GM23338 (cell line): ENCODE measurements at regions not wholly inside any gene's neighbourhood (a gene's known extent, or its start where the extent isn't known, plus 50 kb on each side); places are given as distances from the start of the nearest gene placed in this dataset.

Source experiments
- ATAC-seq: fragments of 200-7000 bp; cut with Tn5 transposase; 3 replicates; pipeline ENCODE4 v1.9.1; 2020
- DNase-seq: peaks from one replicate; pipeline ENCODE4 v3.0.0-alpha.2; 2015; ENCODE audit warnings: low spot score
- H2AFZ ChIP-seq: fragments of 200-600 bp; sonication (generic); 2 replicates; pipeline ENCODE4 v1.8.0; 2016; ENCODE audit warnings: antibody characterized with exemption, mild to moderate bottlenecking, moderate library complexity
- H3F3A ChIP-seq: fragments of 200-600 bp; sonication (generic); replicated peaks from 2 replicates; pipeline ENCODE4 v1.8.0; 2017; ENCODE audit warnings: antibody characterized with exemption, mixed run types, low read depth
- H3K27ac ChIP-seq: fragments of 200-600 bp; sonication (generic); 2 replicates; pipeline ENCODE4 v1.6.1; 2016; ENCODE audit warnings: low read depth
- H3K27me3 ChIP-seq: fragments of 200-600 bp; sonication (generic); 2 replicates; pipeline ENCODE4 v1.8.0; 2016; ENCODE audit warnings: mild to moderate bottlenecking, mixed run types, moderate library complexity; ENCODE audit not compliant: insufficient read depth
- H3K36me3 ChIP-seq: fragments of 200-600 bp; sonication (generic); 2 replicates; pipeline ENCODE4 v1.8.0; 2016; ENCODE audit warnings: mild to moderate bottlenecking; ENCODE audit not compliant: insufficient read depth
- H3K4me1 ChIP-seq: fragments of 200-600 bp; sonication (generic); 2 replicates; pipeline ENCODE4 v1.8.0; 2016; ENCODE audit warnings: mild to moderate bottlenecking, moderate library complexity; ENCODE audit not compliant: insufficient read depth
- H3K4me2 ChIP-seq: fragments of 200-600 bp; sonication (generic); 2 replicates; pipeline ENCODE4 v1.7.1; 2017; ENCODE audit warnings: mixed run types
- H3K4me3 ChIP-seq: fragments of 200-600 bp; sonication (generic); 2 replicates; pipeline ENCODE4 v1.6.1; 2016; ENCODE audit warnings: mixed run types
- H3K79me2 ChIP-seq: fragments of 200-600 bp; sonication (generic); replicated peaks from 2 replicates; pipeline ENCODE4 v1.8.0; 2017; ENCODE audit warnings: mild to moderate bottlenecking; ENCODE audit not compliant: insufficient read depth
- H3K9me2 ChIP-seq: fragments of 200-600 bp; sonication (generic); 2 replicates; pipeline ENCODE4 v1.8.0; 2017; ENCODE audit not compliant: insufficient read depth
- H4K20me1 ChIP-seq: fragments of 200-600 bp; sonication (generic); replicated peaks from 2 replicates; pipeline ENCODE4 v1.8.0; 2017; ENCODE audit warnings: mild to moderate bottlenecking; ENCODE audit not compliant: insufficient read depth
- H3K27ac Mint-ChIP-seq: 2 replicates; pipeline ENCODE4 v1.8.0; 2020; ENCODE audit warnings: inconsistent platforms, mild to moderate bottlenecking, moderate library complexity, mixed read lengths
- H3K27me3 Mint-ChIP-seq: 3 replicates; pipeline ENCODE4 v1.8.0; 2022; ENCODE audit warnings: low read depth, mild to moderate bottlenecking, moderate library complexity, mixed read lengths, inconsistent platforms; ENCODE audit not compliant: insufficient read depth, poor library complexity
- H3K36me3 Mint-ChIP-seq: 3 replicates; pipeline ENCODE4 v1.8.0; 2021; ENCODE audit warnings: low read depth, mild to moderate bottlenecking, inconsistent platforms, moderate library complexity, mixed read lengths
- H3K4me1 Mint-ChIP-seq: 3 replicates; pipeline ENCODE4 v1.8.0; 2020; ENCODE audit warnings: mild to moderate bottlenecking, inconsistent platforms, mixed read lengths
- H3K4me3 Mint-ChIP-seq: 3 replicates; pipeline ENCODE4 v1.8.0; 2021; ENCODE audit warnings: moderate library complexity, mild to moderate bottlenecking, inconsistent platforms, mixed read lengths
- H3K9me3 Mint-ChIP-seq: 3 replicates; pipeline ENCODE4 v1.8.0; 2020; ENCODE audit warnings: moderate library complexity, mild to moderate bottlenecking, inconsistent platforms, mixed read lengths
- CREB1 ChIP-seq: fragments of 250-450 bp; sonication (Bioruptor Pico); IDR thresholded peaks from 2 replicates; pipeline ENCODE4 v1.5.0; 2020; ENCODE audit warnings: low read depth, mild to moderate bottlenecking, moderate library complexity
- CTCF ChIP-seq, 2 experiments: fragments of 200-600 bp in 1 of 2; sonication (generic) in 1 of 2; conservative IDR thresholded peaks; 2 replicates each; pipeline versions ENCODE4 v1.5.1 to v1.6.1; 2016 to 2017; ENCODE audit warnings: antibody characterized with exemption in 2 of 2, low read depth in 2 of 2, mild to moderate bottlenecking in 2 of 2, moderate library complexity in 1 of 2
- ETS1 ChIP-seq: IDR thresholded peaks from 2 replicates; pipeline ENCODE4 v1.6.1; 2016; ENCODE audit warnings: antibody characterized with exemption
- EZH2 ChIP-seq: fragments of 200-600 bp; sonication (generic); IDR thresholded peaks from one replicate; pipeline ENCODE4 v1.8.0; 2017; ENCODE audit warnings: antibody characterized with exemption, mild to moderate bottlenecking, low read depth; ENCODE audit not compliant: unreplicated experiment
- EZH2phosphoT487 ChIP-seq: fragments of 200-600 bp; sonication (generic); IDR thresholded peaks from one replicate; pipeline ENCODE4 v1.8.1; 2018; ENCODE audit warnings: antibody characterized with exemption; ENCODE audit not compliant: unreplicated experiment
- JUNB ChIP-seq: IDR thresholded peaks from one replicate; pipeline ENCODE4 v1.6.1; 2016; ENCODE audit warnings: antibody characterized with exemption; ENCODE audit not compliant: unreplicated experiment
- NANOG ChIP-seq: IDR thresholded peaks from 2 replicates; pipeline ENCODE4 v1.6.1; 2016; ENCODE audit warnings: antibody characterized with exemption, borderline replicate concordance
- POLR2AphosphoS5 ChIP-seq: IDR thresholded peaks from 2 replicates; pipeline ENCODE4 v1.6.1; 2016; ENCODE audit warnings: antibody characterized with exemption, low read depth
- REST ChIP-seq: IDR thresholded peaks from one replicate; pipeline ENCODE4 v1.6.1; 2018; ENCODE audit warnings: antibody characterized with exemption; ENCODE audit not compliant: unreplicated experiment
- STAT1 ChIP-seq: IDR thresholded peaks from one replicate; pipeline ENCODE4 v1.6.1; 2016; ENCODE audit warnings: antibody characterized with exemption; ENCODE audit not compliant: unreplicated experiment
- ZNF114 ChIP-seq: fragments of 250-450 bp; sonication (Bioruptor Pico); IDR thresholded peaks from 2 replicates; pipeline ENCODE4 v1.5.0; 2020; ENCODE audit warnings: mild to moderate bottlenecking, moderate library complexity
- ZNF331 ChIP-seq: fragments of 250-450 bp; sonication (Bioruptor Pico); IDR thresholded peaks from 2 replicates; pipeline ENCODE4 v1.5.0; 2020; ENCODE audit warnings: low read depth, mild to moderate bottlenecking, moderate library complexity
- ZNF462 ChIP-seq: fragments of 250-450 bp; sonication (Bioruptor Pico); IDR thresholded peaks from 2 replicates; pipeline ENCODE4 v1.5.0; 2020; ENCODE audit warnings: mild to moderate bottlenecking, moderate library complexity

- Histone ChIP-seq H3K27ac (no peak overlapping the region), H3K4me1 (no peaks in the 10 kb centered on the region), H4K20me1 (no peaks in the 10 kb centered on the region), H3F3A (no peaks in the 10 kb centered on the region), H3K36me3 (no peaks in the 10 kb centered on the region), H3K4me2 (no peak overlapping the region), H2AFZ (no peak overlapping the region), H3K9me2 (0 out of 2 replicates have a peak, but pooled peaks cover 5% of the 10 kb centered on the region), H3K4me3 (no peak overlapping the region), H3K27me3 (no peaks in the 10 kb centered on the region), H3K79me2 (no peaks in the 10 kb centered on the region)
- DNase-seq = no peak
- ATAC-seq = no peak
- Mint-ChIP-seq H3K27ac (no peak overlapping the region), H3K27me3 (peaks cover 3% of the 10 kb centered on the region), H3K36me3 (no peaks in the 10 kb centered on the region), H3K4me3 (no peak overlapping the region), H3K9me3 (no peaks in the 10 kb centered on the region), H3K4me1 (no peaks in the 10 kb centered on the region)
- TF ChIP-seq ZNF331 (CRISPR knock-in tag) (no peak), CREB1 (CRISPR knock-in tag) (no peak), EZH2phosphoT487 (no peak), EZH2 (no peak), REST (no peak), STAT1 (no peak), NANOG (no peak), ZNF114 (CRISPR knock-in tag) (no peak), JUNB (no peak), POLR2AphosphoS5 (no peak), ETS1 (no peak), CTCF (conservative IDR thresholded peaks at IDR 0.05; ENCODE audit: low read depth in 2 of 2) (no peak), ZNF462 (CRISPR knock-in tag) (no peak)
These were observed 122.0 kb downstream of the KLF13 start for GRCh38 chr15:31448635-31448979.
